T-helper 1 cell treated with Interleukin-12 subunit alpha and Interleukin-12 subunit beta and Interleukin-4 antibody, amounts not matched to agents 30 ng/mL and 1 ng/mL, for 36 hours (primary cell): ENCODE measurements at regions not wholly inside any gene's neighbourhood (a gene's known extent, or its start where the extent isn't known, plus 50 kb on each side); places are given as distances from the start of the nearest gene placed in this dataset.
"Not testable (repeated sequence)": the region's sequence is repeated elsewhere in the genome, so short reads cannot be mapped to it uniquely, and the experiment has no call there.

Experiments used
- intact Hi-C: fragments of 100-400 bp; cut with micrococcal nuclease; formaldehyde crosslinking; loops from one replicate; pipeline ENCODE4 v1.15.1; 2024

- intact Hi-C loops = no loop called here
Measured at GRCh38 chr12:102728506-102729242, 188.4 kb downstream of the PAH start.

- intact Hi-C loops = no loop called here
Measured at GRCh38 chr12:102726686-102727085, 190.4 kb downstream of the PAH start.

DNA sequence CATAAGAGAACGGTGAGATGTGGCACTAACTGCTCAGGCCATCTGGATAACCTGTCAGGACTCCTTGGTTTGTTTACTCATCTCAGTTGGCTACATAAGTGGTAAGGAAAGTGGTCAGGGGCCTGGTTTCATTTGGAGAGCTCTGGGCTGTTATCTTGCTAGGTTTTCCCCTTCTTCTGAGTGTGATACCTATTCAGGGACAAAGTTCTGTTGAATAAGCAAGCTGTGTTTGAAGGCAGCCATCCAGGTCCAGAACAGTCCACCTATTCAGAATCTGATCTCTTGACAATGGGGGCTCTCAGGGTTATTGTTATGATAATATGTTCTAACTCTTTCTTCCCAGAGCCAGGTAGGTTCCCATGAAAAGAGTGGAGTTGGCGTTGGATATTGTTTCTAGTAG lies 194.9 kb downstream of the PAH start:
- intact Hi-C loops = no loop called here

GRCh38 chr12:102708108-102708507 lies 208.9 kb downstream of the PAH start:
- intact Hi-C loops = no loop called here

GRCh38 chr12:102702447-102703114 lies 214.5 kb downstream of the PAH start:
- intact Hi-C loops = loop anchor here (1.0 to 2.0 kb wide), 6 partner anchors 224 to 785 kb away; no protein-coding TSS in a partner anchor

- intact Hi-C loops = no loop called here
Measured at GRCh38 chr12:102696045-102696444, 215.7 kb upstream of the IGF1 start.

DNA sequence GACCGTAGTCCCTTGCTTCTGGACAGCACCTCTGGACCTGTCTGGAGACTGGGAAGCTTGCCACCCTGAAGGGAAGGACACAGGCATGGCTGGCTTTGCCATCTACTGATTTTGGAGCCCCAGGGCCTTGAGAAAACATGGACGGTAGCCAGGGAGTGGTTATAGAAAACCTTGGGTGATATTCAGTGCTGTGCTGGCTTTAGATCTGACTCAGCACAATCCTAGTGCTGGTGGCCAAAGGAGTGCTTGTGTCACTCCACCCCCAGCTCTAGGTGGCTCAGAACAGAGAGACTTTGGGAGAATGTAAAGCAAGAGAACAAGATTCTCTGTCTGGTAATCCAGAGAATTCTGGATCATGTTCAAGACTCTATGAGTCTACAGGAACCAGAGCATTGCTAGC lies 214.5 kb upstream of the IGF1 start:
- intact Hi-C loops = no loop called here

- intact Hi-C loops = no loop called here
Measured at GRCh38 chr12:102691773-102692555, 211.6 kb upstream of the IGF1 start.

DNA sequence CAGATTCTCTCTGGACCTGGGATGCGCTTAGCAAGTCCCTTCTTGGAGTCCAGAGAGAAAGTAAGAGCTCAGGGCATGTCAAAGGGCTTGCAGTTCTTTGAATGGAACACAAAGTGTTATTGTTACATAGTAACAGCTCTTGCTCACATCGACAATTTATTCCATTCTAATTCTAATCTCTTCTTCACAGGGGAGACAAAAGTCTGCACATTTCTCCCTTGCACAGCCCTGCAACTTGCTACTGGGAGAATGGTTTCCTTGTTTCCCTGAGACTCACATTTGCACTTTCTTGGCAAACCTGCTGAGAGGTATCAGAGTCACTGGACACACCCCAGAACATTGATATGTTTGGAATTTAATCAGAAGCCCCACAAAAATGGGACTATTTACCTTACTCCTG lies 209.9 kb upstream of the IGF1 start:
- intact Hi-C loops = no loop called here

- intact Hi-C loops = no loop called here
Measured at GRCh38 chr12:102689701-102690100, 209.3 kb upstream of the IGF1 start.

GRCh38 chr12:102687523-102687922 lies 207.2 kb upstream of the IGF1 start:
- intact Hi-C loops = no loop called here

GRCh38 chr12:102685841-102686240 lies 205.5 kb upstream of the IGF1 start:
- intact Hi-C loops = no loop called here

- intact Hi-C loops = no loop called here
Measured at GRCh38 chr12:102685172-102685571, 204.8 kb upstream of the IGF1 start.

DNA sequence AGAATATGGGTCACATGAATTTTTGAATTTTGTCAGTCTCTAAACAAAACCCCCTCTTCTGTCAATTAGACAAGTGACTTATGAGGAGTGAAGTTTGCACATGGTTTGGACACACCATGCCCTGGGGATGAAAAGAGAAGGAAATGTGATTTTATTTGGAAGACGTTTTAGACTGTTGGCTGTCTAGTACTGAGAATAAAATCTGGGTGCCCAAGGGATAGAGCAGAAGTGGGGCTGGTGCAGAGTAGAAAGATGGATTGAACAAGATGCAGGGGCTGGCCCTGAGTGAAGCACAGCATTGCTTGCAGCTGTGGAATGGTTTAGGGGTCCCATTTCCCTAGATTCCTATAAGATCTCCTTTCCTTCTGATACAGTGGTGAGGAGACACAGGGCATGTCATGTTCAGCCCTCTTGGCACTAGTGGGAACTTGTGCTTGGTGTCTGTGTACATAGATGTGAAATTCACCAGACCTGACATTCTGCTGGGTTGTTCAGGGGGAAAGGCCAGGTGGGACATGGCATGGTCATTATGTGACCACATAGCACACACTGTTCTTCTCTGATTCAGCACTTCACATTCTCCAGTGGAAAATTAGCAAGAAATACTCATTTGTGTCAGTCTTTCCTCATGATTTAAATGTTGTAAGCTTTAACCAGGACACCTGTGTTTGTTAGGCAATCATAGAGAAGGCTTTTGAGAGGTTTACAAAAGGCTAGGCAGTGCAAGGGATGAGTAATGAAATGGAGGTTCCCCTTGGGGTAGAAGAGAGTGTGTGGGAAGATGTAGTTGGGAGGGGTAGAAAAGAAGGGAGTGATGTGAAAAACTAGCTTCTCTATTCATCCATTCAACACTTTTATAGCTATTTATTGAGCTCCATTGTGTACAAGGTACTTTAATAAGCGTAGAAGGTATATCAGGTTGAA lies 202.3 kb upstream of the IGF1 start:
- intact Hi-C loops = no loop called here

GRCh38 chr12:102681747-102682146 lies 201.4 kb upstream of the IGF1 start:
- intact Hi-C loops = no loop called here

- intact Hi-C loops = no loop called here
Measured at GRCh38 chr12:102681309-102681708, 200.9 kb upstream of the IGF1 start.

DNA sequence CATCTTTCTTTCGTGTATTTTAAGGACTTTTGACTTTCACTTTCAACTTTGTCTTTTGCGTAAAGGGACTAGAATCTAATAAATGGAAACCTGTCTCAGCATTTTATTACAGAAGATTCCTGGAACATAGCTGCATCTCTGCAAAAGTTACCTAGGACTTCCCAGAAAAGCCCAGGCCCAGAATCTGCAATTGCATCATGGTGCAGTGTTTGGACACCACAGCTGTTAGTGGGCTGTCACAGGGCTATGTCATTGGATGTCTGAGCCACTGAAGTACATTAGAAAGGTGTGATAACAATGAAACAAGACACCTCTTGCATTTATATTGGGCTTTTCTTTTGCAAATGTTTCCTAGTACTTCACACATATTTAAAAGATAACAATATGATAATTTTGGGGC lies 199.9 kb upstream of the IGF1 start:
- intact Hi-C loops = no loop called here

DNA sequence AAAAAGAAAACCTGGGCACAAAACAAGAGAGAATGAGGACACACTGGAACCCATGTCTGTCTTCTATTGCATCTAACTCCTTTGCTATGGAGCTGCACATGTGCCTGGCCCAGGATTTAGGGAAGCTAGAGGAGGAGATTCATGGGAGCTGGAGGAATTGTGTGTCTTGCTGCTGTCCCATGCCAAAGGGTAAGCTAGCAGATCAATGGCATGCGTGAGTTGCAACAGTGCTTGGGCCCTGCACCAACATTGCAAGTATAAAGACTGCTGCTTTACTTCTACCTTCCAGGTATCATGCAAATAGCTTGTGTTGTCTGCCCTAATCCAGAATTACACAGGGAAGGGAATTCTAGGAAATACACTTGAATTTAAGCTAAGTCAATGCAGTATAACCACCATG lies 196.4 kb upstream of the IGF1 start:
- intact Hi-C loops = no loop called here

- intact Hi-C loops = no loop called here
Measured at GRCh38 chr12:102675672-102676071, 195.3 kb upstream of the IGF1 start.

DNA sequence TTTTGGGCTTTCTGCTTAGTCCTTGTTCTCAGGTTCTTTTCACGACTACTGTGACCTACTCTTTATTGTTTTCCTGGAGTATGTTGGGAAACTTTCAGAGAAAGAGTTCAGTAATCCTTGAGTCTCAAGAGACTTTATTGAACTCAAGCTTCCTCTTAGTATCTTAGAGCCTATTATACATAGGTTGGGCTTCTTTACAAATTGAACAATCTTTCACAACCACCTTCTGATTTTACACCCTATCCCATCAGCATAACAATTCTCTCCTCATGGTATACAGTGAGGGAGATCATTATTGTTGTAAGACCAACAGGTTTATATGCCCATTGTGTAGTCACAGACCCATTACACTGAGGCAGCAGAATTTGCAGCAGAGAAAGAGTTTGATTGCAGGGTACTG lies 193.2 kb upstream of the IGF1 start:
- intact Hi-C loops = no loop called here

GRCh38 chr12:102672212-102672611 lies 191.8 kb upstream of the IGF1 start:
- intact Hi-C loops = not testable (repeated sequence)
